ENCODE measurements at regions not wholly inside any gene's neighbourhood (a gene's known extent, or its start where the extent isn't known, plus 50 kb on each side); places are given as distances from the start of the nearest gene placed in this dataset.

GRCh38 chr11:92286709-92287108 lies 62.1 kb downstream of the FAT3 start:
- CTCF ChIA-PET, result no interaction called here
- DNase-seq (ENCODE audit: extremely low spot score), result no peak
- POLR2A ChIA-PET, result no interaction called here

GRCh38 chr11:92295175-92296137 lies 70.8 kb downstream of the FAT3 start:
- TF ChIP-seq BHLHE40 (IDR thresholded peaks at IDR 0.05; ENCODE audit: borderline replicate concordance) (no peak), NFRKB (IDR thresholded peaks at IDR 0.05) (no peak), SUZ12 (IDR thresholded peaks at IDR 0.05) (no peak), FOXA1 (IDR thresholded peaks at IDR 0.05) (no peak), FOXM1 (IDR thresholded peaks at IDR 0.05; ENCODE audit: borderline replicate concordance) (no peak), L3MBTL2 (conservative IDR thresholded peaks at IDR 0.05) (no peak), ZNF384 (IDR thresholded peaks at IDR 0.05) (no peak), LEF1 (IDR thresholded peaks at IDR 0.05; ENCODE audit: borderline replicate concordance) (no peak), TARDBP (IDR thresholded peaks at IDR 0.05) (no peak), CTBP1 (IDR thresholded peaks at IDR 0.05; ENCODE audit: borderline replicate concordance) (no peak), FOXK2 (IDR thresholded peaks at IDR 0.05) (no peak), ARNT (IDR thresholded peaks at IDR 0.05) (no peak), HDGF (IDR thresholded peaks at IDR 0.05; ENCODE audit: borderline replicate concordance) (no peak), ELF4 (IDR thresholded peaks at IDR 0.05) (no peak)
- CTCF ChIA-PET, result no interaction called here
- POLR2A ChIA-PET, result no interaction called here
- DNase-seq (ENCODE audit: extremely low spot score), result no peak

More at GRCh38 chr11:92286709-92287108, 62.1 kb downstream of the FAT3 start:
- no peak for TF ChIP-seq ZNF384 (IDR thresholded peaks at IDR 0.05)
- TF ChIP-seq TARDBP (IDR thresholded peaks at IDR 0.05), result no peak
- no peak for TF ChIP-seq FOXA1 (IDR thresholded peaks at IDR 0.05)
- TF ChIP-seq L3MBTL2 (conservative IDR thresholded peaks at IDR 0.05), result no peak
- TF ChIP-seq HDGF (IDR thresholded peaks at IDR 0.05; ENCODE audit: borderline replicate concordance), result no peak
- TF ChIP-seq SP1 (IDR thresholded peaks at IDR 0.05), result no peak
- no peak for TF ChIP-seq ARNT (IDR thresholded peaks at IDR 0.05)
- no peak for TF ChIP-seq CTBP1 (IDR thresholded peaks at IDR 0.05; ENCODE audit: borderline replicate concordance)
- TF ChIP-seq, protein P1, sequence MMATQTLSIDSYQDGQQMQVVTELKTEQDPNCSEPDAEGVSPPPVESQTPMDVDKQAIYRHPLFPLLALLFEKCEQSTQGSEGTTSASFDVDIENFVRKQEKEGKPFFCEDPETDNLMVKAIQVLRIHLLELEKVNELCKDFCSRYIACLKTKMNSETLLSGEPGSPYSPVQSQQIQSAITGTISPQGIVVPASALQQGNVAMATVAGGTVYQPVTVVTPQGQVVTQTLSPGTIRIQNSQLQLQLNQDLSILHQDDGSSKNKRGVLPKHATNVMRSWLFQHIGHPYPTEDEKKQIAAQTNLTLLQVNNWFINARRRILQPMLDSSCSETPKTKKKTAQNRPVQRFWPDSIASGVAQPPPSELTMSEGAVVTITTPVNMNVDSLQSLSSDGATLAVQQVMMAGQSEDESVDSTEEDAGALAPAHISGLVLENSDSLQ (IDR thresholded peaks at IDR 0.05), result no peak
- no peak for TF ChIP-seq LEF1 (IDR thresholded peaks at IDR 0.05; ENCODE audit: borderline replicate concordance)

DNA sequence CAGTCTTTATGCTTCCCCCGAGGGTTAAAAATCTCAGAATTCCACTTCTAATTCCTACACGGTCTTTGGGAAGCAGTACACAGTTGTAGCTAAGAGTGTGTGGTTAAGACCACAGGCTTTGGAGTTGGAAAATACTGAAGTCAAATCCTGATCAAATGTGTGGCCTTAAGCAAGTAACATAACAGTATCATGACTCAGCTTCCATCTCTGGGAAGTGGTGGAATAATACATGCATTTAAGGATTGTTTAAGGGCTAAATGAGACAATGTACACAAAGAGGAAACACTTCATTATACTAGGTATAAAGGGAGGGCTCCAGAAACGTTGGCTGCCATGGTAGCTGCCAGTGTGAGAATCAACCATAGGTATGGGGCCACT lies 71.5 kb downstream of the FAT3 start:
- CTCF ChIA-PET, result no interaction called here
- DNase-seq (ENCODE audit: extremely low spot score), result no peak
- POLR2A ChIA-PET, result no interaction called here
- TF ChIP-seq FOXK2 (IDR thresholded peaks at IDR 0.05), result no peak
- no peak for TF ChIP-seq NFRKB (IDR thresholded peaks at IDR 0.05)
- TF ChIP-seq L3MBTL2 (conservative IDR thresholded peaks at IDR 0.05), result no peak
- TF ChIP-seq LEF1 (IDR thresholded peaks at IDR 0.05; ENCODE audit: borderline replicate concordance), result no peak
- no peak for TF ChIP-seq ZNF384 (IDR thresholded peaks at IDR 0.05)
- no peak for TF ChIP-seq SP1 (IDR thresholded peaks at IDR 0.05)

GRCh38 chr11:92297567-92298553 lies 73.2 kb downstream of the FAT3 start:
- no peak for TF ChIP-seq L3MBTL2 (conservative IDR thresholded peaks at IDR 0.05)
- no peak for TF ChIP-seq BHLHE40 (IDR thresholded peaks at IDR 0.05; ENCODE audit: borderline replicate concordance)
- TF ChIP-seq, protein P1 (IDR thresholded peaks at IDR 0.05), result no peak
- no peak for TF ChIP-seq FOXA1 (IDR thresholded peaks at IDR 0.05)
- TF ChIP-seq HDGF (IDR thresholded peaks at IDR 0.05; ENCODE audit: borderline replicate concordance), result no peak
- no peak for TF ChIP-seq SUZ12 (IDR thresholded peaks at IDR 0.05)
- no peak for TF ChIP-seq NFRKB (IDR thresholded peaks at IDR 0.05)
- DNase-seq (ENCODE audit: extremely low spot score), result no peak
- CTCF ChIA-PET, result interaction anchor here (1.4 kb wide), 1 partner anchor 43 kb away, joined by 3 read pairs; no protein-coding TSS in a partner anchor
- POLR2A ChIA-PET, result no interaction called here

DNA sequence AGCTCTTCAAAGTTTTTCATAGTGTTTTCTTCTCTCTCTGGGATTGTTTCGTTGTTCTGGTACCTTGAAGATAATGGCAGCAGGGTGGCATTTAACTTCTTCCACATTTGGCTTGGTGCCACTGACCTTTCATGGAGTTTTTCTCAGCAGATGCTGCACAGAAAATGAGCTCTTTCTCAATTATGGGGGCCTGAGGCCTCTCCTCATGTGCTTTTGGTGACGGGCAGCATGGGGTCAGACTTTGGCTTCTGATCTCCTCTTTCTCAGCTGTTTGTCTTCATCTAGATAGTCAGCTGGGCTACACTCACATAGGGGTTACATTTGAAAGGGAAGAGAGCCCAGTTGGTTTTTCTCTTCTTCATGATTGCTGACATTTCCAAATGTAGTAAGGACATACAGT lies 76.3 kb downstream of the FAT3 start:
- ChIA-PET CTCF (interaction anchor here (0.8 kb wide), 1 partner anchor 587 kb away, joined by 3 read pairs; no protein-coding TSS in a partner anchor), POLR2A (no interaction called here)
- DNase-seq (ENCODE audit: extremely low spot score), result no peak
- no peak for TF ChIP-seq ELF4 (IDR thresholded peaks at IDR 0.05)
- TF ChIP-seq CTBP1 (IDR thresholded peaks at IDR 0.05; ENCODE audit: borderline replicate concordance), result no peak
- TF ChIP-seq ARNT (IDR thresholded peaks at IDR 0.05), result no peak
- TF ChIP-seq ZNF384 (IDR thresholded peaks at IDR 0.05), result no peak
- TF ChIP-seq FOXK2 (IDR thresholded peaks at IDR 0.05), result no peak
- TF ChIP-seq NFRKB (IDR thresholded peaks at IDR 0.05), result no peak
- TF ChIP-seq SP1 (IDR thresholded peaks at IDR 0.05), result no peak
- no peak for TF ChIP-seq LEF1 (IDR thresholded peaks at IDR 0.05; ENCODE audit: borderline replicate concordance)
- no peak for TF ChIP-seq HDGF (IDR thresholded peaks at IDR 0.05; ENCODE audit: borderline replicate concordance)

- POLR2A ChIA-PET, result no interaction called here
- CTCF ChIA-PET, result no interaction called here
- no peak for DNase-seq (ENCODE audit: extremely low spot score)
- no peak for TF ChIP-seq ELF4 (IDR thresholded peaks at IDR 0.05)
Observed at GRCh38 chr11:92302770-92303169, 78.2 kb downstream of the FAT3 start.

Data from HEK293T (cell line).